ENCODE measurements at regions not wholly inside any gene's neighbourhood (a gene's known extent, or its start where the extent isn't known, plus 50 kb on each side); places are given as distances from the start of the nearest gene placed in this dataset.

- no peak for TF ChIP-seq CTCF (conservative IDR thresholded peaks at IDR 0.05; ENCODE audit: low read depth, low read length)
- no peak for DNase-seq (ENCODE audit: low read depth)
- H3K4me3 ChIP-seq (ENCODE audit: low read length) = no peak overlapping the region
Observed at GRCh38 chr14:98963610-98964009, 308.4 kb downstream of the BCL11B start.

- H3K4me3 ChIP-seq (ENCODE audit: low read length) = no peak overlapping the region
- no peak for DNase-seq (ENCODE audit: low read depth)
- TF ChIP-seq CTCF (conservative IDR thresholded peaks at IDR 0.05; ENCODE audit: low read depth, low read length) = no peak
Observed at GRCh38 chr14:98964171-98964570, 307.8 kb downstream of the BCL11B start.

GRCh38 chr14:98965076-98965475 lies 306.9 kb downstream of the BCL11B start:
- no peak overlapping the region for H3K4me3 ChIP-seq (ENCODE audit: low read length)
- no peak for TF ChIP-seq CTCF (conservative IDR thresholded peaks at IDR 0.05; ENCODE audit: low read depth, low read length)
- DNase-seq (ENCODE audit: low read depth) = no peak

GRCh38 chr14:98966016-98966415 lies 306.0 kb downstream of the BCL11B start:
- no peak for TF ChIP-seq CTCF (conservative IDR thresholded peaks at IDR 0.05; ENCODE audit: low read depth, low read length)

GRCh38 chr14:98966475-98967162 lies 305.4 kb downstream of the BCL11B start:
- TF ChIP-seq CTCF (conservative IDR thresholded peaks at IDR 0.05; ENCODE audit: low read depth, low read length) = no peak
- DNase-seq (ENCODE audit: low read depth) = no peak
- H3K4me3 ChIP-seq (ENCODE audit: low read length) = no peak overlapping the region

More at GRCh38 chr14:98966016-98966415, 306.0 kb downstream of the BCL11B start:
- H3K4me3 ChIP-seq (ENCODE audit: low read length) = no peak overlapping the region
- DNase-seq (ENCODE audit: low read depth) = no peak

- no peak for TF ChIP-seq CTCF (conservative IDR thresholded peaks at IDR 0.05; ENCODE audit: low read depth, low read length)
- no peak overlapping the region for H3K4me3 ChIP-seq (ENCODE audit: low read length)
- no peak for DNase-seq (ENCODE audit: low read depth)
Observed at GRCh38 chr14:98974113-98974512, 297.9 kb downstream of the BCL11B start.

GRCh38 chr14:98976271-98976670 lies 295.7 kb downstream of the BCL11B start:
- no peak for DNase-seq (ENCODE audit: low read depth)
- H3K4me3 ChIP-seq (ENCODE audit: low read length) = no peak overlapping the region
- TF ChIP-seq CTCF (conservative IDR thresholded peaks at IDR 0.05; ENCODE audit: low read depth, low read length) = no peak

Data from retinal pigment epithelial cell (primary cell).